Ishikawa (cell line): ENCODE measurements at regions not wholly inside any gene's neighbourhood (a gene's known extent, or its start where the extent isn't known, plus 50 kb on each side); places are given as distances from the start of the nearest gene placed in this dataset.

Source experiments
- CEBPB ChIP-seq: IDR thresholded peaks from 2 replicates; pipeline ENCODE4 v1.6.1; 2012
- EGR1 ChIP-seq: IDR thresholded peaks from 2 replicates; pipeline ENCODE4 v1.6.1; 2012
- TAF1 ChIP-seq: IDR thresholded peaks from 2 replicates; pipeline ENCODE4 v1.6.1; 2012; ENCODE audit warnings: low read depth, mild to moderate bottlenecking
- TF ChIP-seq, protein P1 (sequence below): IDR thresholded peaks from 2 replicates; pipeline ENCODE4 v1.6.1; 2012; ENCODE audit warnings: low read depth, mild to moderate bottlenecking

DNA sequence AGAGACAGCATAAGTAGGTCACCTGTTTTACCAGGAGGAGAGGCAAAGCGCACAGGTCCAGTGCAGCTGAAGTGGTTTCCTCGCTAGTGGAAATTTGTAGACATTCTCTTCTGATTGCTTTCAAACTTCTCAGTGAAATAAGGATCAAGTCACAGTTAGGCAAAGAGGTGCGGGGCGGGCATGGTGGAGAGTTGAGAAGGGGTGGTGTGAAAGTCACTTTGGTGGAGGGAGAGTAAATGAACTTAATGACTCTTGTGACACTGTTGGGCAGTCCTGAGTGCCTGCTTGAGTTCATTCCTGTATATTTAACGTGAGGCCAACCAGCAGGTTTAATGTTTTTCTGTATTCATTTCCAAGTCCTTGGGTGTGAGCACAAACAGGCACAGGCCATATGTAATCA, 235.6 kb downstream of the TRIML1 start:
- TF ChIP-seq CEBPB (no peak), EGR1 (no peak), TAF1 (no peak)
- TF ChIP-seq, protein P1, sequence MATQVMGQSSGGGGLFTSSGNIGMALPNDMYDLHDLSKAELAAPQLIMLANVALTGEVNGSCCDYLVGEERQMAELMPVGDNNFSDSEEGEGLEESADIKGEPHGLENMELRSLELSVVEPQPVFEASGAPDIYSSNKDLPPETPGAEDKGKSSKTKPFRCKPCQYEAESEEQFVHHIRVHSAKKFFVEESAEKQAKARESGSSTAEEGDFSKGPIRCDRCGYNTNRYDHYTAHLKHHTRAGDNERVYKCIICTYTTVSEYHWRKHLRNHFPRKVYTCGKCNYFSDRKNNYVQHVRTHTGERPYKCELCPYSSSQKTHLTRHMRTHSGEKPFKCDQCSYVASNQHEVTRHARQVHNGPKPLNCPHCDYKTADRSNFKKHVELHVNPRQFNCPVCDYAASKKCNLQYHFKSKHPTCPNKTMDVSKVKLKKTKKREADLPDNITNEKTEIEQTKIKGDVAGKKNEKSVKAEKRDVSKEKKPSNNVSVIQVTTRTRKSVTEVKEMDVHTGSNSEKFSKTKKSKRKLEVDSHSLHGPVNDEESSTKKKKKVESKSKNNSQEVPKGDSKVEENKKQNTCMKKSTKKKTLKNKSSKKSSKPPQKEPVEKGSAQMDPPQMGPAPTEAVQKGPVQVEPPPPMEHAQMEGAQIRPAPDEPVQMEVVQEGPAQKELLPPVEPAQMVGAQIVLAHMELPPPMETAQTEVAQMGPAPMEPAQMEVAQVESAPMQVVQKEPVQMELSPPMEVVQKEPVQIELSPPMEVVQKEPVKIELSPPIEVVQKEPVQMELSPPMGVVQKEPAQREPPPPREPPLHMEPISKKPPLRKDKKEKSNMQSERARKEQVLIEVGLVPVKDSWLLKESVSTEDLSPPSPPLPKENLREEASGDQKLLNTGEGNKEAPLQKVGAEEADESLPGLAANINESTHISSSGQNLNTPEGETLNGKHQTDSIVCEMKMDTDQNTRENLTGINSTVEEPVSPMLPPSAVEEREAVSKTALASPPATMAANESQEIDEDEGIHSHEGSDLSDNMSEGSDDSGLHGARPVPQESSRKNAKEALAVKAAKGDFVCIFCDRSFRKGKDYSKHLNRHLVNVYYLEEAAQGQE: no peak
